Activated CD4-positive, alpha-beta T cell treated with anti-CD3 and anti-CD28 coated beads, Interleukin-2, Interleukin-6, amounts not matched to agents 100 ng/mL and 50 ng/mL, durations not matched to agents 16 hours and 8 hours (primary cell): ENCODE measurements at regions not wholly inside any gene's neighbourhood (a gene's known extent, or its start where the extent isn't known, plus 50 kb on each side); places are given as distances from the start of the nearest gene placed in this dataset.

Source experiments
- DNase-seq: peaks from one replicate; pipeline ENCODE4 v3.0.0-alpha.2; 2020

- DNase-seq = no peak
Observed at GRCh38 chr6:134117409-134117808, 65.0 kb upstream of the SLC2A12 start.

GRCh38 chr6:134115715-134116074 is 63.3 kb upstream of the SLC2A12 start:
- DNase-seq = no peak

- no peak for DNase-seq
Observed at GRCh38 chr6:134114918-134115714, 62.7 kb upstream of the SLC2A12 start.

GRCh38 chr6:134114489-134114888 is 62.1 kb upstream of the SLC2A12 start:
- no peak for DNase-seq

- no peak for DNase-seq
Observed at GRCh38 chr6:134111726-134112125, 59.3 kb upstream of the SLC2A12 start.

GRCh38 chr6:134111062-134111677 is 58.7 kb upstream of the SLC2A12 start:
- DNase-seq = peak; percentile 76

- DNase-seq = no peak
Observed at GRCh38 chr6:134106702-134107101, 54.3 kb upstream of the SLC2A12 start.

GRCh38 chr6:134105940-134106339 is 53.5 kb upstream of the SLC2A12 start:
- no peak for DNase-seq

- DNase-seq = no peak
Observed at GRCh38 chr6:134103006-134103405, 50.6 kb upstream of the SLC2A12 start.
